Suprapubic skin (tissue), 4 donors: ENCODE measurements at regions not wholly inside any gene's neighbourhood (a gene's known extent, or its start where the extent isn't known, plus 50 kb on each side); places are given as distances from the start of the nearest gene placed in this dataset.

ENCODE experiments used
- EP300 ChIP-seq: sonication (generic); formaldehyde crosslinking; IDR thresholded peaks from one replicate; pipeline ENCODE4 v1.6.1; 2017; ENCODE audit warnings: antibody characterized with exemption
- POLR2A ChIP-seq, 2 donors: fragments of 450-650 bp; IDR thresholded peaks; one replicate each; pipeline ENCODE4 v1.6.1; 2017; ENCODE audit warnings: antibody characterized with exemption in 2 of 2, mild to moderate bottlenecking in 2 of 2, moderate library complexity in 2 of 2
- POLR2AphosphoS5 ChIP-seq, 3 donors: sonication (generic); formaldehyde crosslinking; IDR thresholded peaks; one replicate each; pipeline ENCODE4 v1.6.1; 2017; ENCODE audit warnings: antibody characterized with exemption in 3 of 3
- TF ChIP-seq, protein P1 (sequence below), 2 donors: fragments of 200-600 bp in 1 of 2; fragments of 450-650 bp in 1 of 2; sonication (generic) in 1 of 2; IDR thresholded peaks; one replicate each; pipeline ENCODE4 v1.5.1; 2016 to 2019; ENCODE audit warnings: antibody characterized with exemption in 2 of 2, mild to moderate bottlenecking in 1 of 2, moderate library complexity in 1 of 2

DNA sequence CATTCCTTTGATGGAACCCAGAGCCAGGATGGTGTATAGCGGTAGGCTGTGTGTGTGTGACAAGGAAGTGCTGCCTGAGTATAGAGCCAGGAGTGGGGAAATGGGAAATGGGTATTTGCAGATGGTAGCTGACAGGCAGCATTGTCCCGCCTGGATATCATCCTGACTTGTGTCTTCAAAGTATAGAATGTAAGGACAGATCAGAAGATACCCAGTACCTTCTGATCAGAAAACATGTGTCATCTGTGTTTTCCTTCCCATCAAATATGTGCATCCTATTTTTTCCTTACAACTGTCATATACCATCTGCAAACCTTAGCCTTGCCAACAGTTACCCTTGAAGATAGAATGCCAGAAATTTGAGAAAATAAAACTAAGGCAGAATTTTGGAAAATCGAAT lies 146.2 kb upstream of the CBLB start:
- TF ChIP-seq, protein P1, sequence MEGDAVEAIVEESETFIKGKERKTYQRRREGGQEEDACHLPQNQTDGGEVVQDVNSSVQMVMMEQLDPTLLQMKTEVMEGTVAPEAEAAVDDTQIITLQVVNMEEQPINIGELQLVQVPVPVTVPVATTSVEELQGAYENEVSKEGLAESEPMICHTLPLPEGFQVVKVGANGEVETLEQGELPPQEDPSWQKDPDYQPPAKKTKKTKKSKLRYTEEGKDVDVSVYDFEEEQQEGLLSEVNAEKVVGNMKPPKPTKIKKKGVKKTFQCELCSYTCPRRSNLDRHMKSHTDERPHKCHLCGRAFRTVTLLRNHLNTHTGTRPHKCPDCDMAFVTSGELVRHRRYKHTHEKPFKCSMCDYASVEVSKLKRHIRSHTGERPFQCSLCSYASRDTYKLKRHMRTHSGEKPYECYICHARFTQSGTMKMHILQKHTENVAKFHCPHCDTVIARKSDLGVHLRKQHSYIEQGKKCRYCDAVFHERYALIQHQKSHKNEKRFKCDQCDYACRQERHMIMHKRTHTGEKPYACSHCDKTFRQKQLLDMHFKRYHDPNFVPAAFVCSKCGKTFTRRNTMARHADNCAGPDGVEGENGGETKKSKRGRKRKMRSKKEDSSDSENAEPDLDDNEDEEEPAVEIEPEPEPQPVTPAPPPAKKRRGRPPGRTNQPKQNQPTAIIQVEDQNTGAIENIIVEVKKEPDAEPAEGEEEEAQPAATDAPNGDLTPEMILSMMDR (IDR thresholded peaks at IDR 0.05) = no peak
- TF ChIP-seq POLR2A (IDR thresholded peaks at IDR 0.05) (no peak), POLR2AphosphoS5 (IDR thresholded peaks at IDR 0.05) (no peak), EP300 (no peak)
